ENCODE measurements at regions not wholly inside any gene's neighbourhood (a gene's known extent, or its start where the extent isn't known, plus 50 kb on each side); places are given as distances from the start of the nearest gene placed in this dataset.

DNA sequence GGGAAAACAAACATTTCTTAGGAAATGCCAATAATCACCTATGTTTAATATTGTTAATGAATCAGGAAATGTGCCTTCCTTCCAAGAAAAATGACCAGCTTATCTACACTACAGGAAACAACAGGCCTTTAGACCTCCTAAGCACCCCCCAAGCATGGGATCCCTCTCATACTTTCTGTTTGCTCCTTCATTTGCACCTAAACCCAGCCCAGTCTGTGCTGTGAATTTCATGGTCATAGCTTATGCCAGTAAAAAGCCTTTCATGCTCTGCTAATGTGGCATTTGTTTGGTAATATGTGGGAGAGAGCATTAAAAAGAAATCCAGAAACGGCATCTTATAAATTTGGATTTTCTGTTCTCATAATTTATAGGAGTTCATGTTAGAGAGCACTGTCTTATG is 511.1 kb downstream of the EBF1 start:
- TF ChIP-seq, protein P1, sequence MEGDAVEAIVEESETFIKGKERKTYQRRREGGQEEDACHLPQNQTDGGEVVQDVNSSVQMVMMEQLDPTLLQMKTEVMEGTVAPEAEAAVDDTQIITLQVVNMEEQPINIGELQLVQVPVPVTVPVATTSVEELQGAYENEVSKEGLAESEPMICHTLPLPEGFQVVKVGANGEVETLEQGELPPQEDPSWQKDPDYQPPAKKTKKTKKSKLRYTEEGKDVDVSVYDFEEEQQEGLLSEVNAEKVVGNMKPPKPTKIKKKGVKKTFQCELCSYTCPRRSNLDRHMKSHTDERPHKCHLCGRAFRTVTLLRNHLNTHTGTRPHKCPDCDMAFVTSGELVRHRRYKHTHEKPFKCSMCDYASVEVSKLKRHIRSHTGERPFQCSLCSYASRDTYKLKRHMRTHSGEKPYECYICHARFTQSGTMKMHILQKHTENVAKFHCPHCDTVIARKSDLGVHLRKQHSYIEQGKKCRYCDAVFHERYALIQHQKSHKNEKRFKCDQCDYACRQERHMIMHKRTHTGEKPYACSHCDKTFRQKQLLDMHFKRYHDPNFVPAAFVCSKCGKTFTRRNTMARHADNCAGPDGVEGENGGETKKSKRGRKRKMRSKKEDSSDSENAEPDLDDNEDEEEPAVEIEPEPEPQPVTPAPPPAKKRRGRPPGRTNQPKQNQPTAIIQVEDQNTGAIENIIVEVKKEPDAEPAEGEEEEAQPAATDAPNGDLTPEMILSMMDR (IDR thresholded peaks at IDR 0.05), result no peak
- no peak for TF ChIP-seq POLR2A (IDR thresholded peaks at IDR 0.05)
